SK-N-SH (cell line): ENCODE measurements at regions not wholly inside any gene's neighbourhood (a gene's known extent, or its start where the extent isn't known, plus 50 kb on each side); places are given as distances from the start of the nearest gene placed in this dataset.
"Not testable (repeated sequence)": the region's sequence is repeated elsewhere in the genome, so short reads cannot be mapped to it uniquely, and the experiment has no call there.

Experiments used
- EZH2phosphoT487 ChIP-seq: fragments of 200-600 bp; sonication (generic); IDR thresholded peaks from 2 replicates; pipeline ENCODE4 v1.6.1; 2017; ENCODE audit warnings: low read depth, mixed run types, mild to moderate bottlenecking, antibody characterized with exemption, moderate library complexity, borderline replicate concordance
- GABPA ChIP-seq: IDR thresholded peaks from 2 replicates; pipeline ENCODE4 v1.4.0; 2012; ENCODE audit warnings: low read depth, mild to moderate bottlenecking
- NFIC ChIP-seq: IDR thresholded peaks from 2 replicates; pipeline ENCODE4 v1.4.0; 2012; ENCODE audit warnings: borderline replicate concordance
- POLR2AphosphoS5 ChIP-seq: IDR thresholded peaks from 2 replicates; pipeline ENCODE4 v1.6.1; 2012; ENCODE audit warnings: low read depth, low read length
- RFX5 ChIP-seq: IDR thresholded peaks from 2 replicates; pipeline ENCODE4 v1.6.1; 2012; ENCODE audit warnings: mild to moderate bottlenecking, improper control_type of control experiment, low read length
- SMC3 ChIP-seq: IDR thresholded peaks from 2 replicates; pipeline ENCODE4 v1.6.1; 2012; ENCODE audit warnings: low read depth, low read length, improper control_type of control experiment
- TF ChIP-seq, protein P1 (sequence below): fragments of 200-600 bp; sonication (generic); IDR thresholded peaks from 2 replicates; pipeline ENCODE4 v1.6.1; 2017; ENCODE audit warnings: antibody characterized with exemption, mild to moderate bottlenecking, moderate library complexity
- TF ChIP-seq, protein P2 (sequence below): IDR thresholded peaks from 2 replicates; pipeline ENCODE4 v1.4.0; 2012; ENCODE audit warnings: low read depth, borderline replicate concordance
- TF ChIP-seq, protein P3 (sequence below): IDR thresholded peaks from 2 replicates; pipeline ENCODE4 v1.4.0; 2012; ENCODE audit warnings: low read depth

DNA sequence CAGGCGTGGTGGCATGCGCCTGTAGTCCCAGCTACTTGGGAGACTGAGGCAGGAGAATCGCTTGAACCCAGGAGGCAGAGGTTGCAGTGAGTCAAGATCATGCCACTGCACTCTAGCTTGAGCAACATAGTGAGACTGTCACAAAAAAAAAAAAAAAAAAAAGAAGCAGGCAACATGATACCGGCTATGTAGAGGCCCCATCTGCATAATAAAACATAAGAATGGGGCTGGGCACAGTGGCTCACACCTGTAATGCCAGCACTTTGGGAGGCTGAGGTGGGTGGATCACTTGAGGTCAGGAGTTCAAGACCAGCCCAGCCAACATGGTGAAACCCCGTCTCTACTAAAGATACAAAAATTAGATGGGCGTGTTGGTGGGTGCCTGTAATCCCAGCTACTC lies 304.7 kb downstream of the GJA1 start:
- TF ChIP-seq RFX5, NFIC, GABPA, POLR2AphosphoS5, EZH2phosphoT487, SMC3: not testable (repeated sequence)
- TF ChIP-seq, protein P1, sequence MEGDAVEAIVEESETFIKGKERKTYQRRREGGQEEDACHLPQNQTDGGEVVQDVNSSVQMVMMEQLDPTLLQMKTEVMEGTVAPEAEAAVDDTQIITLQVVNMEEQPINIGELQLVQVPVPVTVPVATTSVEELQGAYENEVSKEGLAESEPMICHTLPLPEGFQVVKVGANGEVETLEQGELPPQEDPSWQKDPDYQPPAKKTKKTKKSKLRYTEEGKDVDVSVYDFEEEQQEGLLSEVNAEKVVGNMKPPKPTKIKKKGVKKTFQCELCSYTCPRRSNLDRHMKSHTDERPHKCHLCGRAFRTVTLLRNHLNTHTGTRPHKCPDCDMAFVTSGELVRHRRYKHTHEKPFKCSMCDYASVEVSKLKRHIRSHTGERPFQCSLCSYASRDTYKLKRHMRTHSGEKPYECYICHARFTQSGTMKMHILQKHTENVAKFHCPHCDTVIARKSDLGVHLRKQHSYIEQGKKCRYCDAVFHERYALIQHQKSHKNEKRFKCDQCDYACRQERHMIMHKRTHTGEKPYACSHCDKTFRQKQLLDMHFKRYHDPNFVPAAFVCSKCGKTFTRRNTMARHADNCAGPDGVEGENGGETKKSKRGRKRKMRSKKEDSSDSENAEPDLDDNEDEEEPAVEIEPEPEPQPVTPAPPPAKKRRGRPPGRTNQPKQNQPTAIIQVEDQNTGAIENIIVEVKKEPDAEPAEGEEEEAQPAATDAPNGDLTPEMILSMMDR, result not testable (repeated sequence)
- TF ChIP-seq, protein P2, sequence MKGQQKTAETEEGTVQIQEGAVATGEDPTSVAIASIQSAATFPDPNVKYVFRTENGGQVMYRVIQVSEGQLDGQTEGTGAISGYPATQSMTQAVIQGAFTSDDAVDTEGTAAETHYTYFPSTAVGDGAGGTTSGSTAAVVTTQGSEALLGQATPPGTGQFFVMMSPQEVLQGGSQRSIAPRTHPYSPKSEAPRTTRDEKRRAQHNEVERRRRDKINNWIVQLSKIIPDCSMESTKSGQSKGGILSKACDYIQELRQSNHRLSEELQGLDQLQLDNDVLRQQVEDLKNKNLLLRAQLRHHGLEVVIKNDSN, result not testable (repeated sequence)
- TF ChIP-seq, protein P3, sequence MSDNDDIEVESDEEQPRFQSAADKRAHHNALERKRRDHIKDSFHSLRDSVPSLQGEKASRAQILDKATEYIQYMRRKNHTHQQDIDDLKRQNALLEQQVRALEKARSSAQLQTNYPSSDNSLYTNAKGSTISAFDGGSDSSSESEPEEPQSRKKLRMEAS, result not testable (repeated sequence)
